Loucy (cell line): ENCODE measurements at regions not wholly inside any gene's neighbourhood (a gene's known extent, or its start where the extent isn't known, plus 50 kb on each side); places are given as distances from the start of the nearest gene placed in this dataset.

Experiments used
- CTCF ChIP-seq: fragments of 200-600 bp; sonication (generic); conservative IDR thresholded peaks from 2 replicates; pipeline ENCODE4 v1.5.1; 2014; ENCODE audit warnings: mild to moderate bottlenecking, antibody characterized with exemption, low read length
- EZH2phosphoT487 ChIP-seq: fragments of 200-600 bp; IDR thresholded peaks from 2 replicates; pipeline ENCODE4 v1.6.1; 2018; ENCODE audit warnings: antibody characterized with exemption, mild to moderate bottlenecking, moderate library complexity, borderline replicate concordance

DNA sequence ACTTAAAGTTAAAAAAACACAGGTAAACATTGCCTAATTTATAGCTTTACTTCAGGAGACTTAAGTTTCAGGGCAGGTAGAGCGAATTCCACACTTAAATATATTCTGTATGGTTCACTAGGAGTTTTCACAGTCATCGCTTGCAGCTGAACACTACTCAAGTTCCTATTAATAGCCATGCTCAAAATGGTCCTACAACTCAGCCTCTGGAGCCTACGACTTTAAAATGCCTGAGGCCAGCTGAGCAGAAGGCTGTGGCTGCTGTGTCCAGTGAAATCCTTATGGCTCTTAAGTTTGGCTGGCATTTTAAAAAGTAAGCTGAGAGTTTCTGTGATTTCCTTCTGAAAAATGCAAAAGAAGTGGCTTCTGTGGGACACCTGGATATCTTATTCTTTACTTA is 105.4 kb upstream of the GLI3 start:
- TF ChIP-seq CTCF (no peak), EZH2phosphoT487 (no peak)
